Ectodermal cell (in vitro differentiated cells): ENCODE measurements at regions not wholly inside any gene's neighbourhood (a gene's known extent, or its start where the extent isn't known, plus 50 kb on each side); places are given as distances from the start of the nearest gene placed in this dataset.
"Not testable (repeated sequence)": the region's sequence is repeated elsewhere in the genome, so short reads cannot be mapped to it uniquely, and the experiment has no call there.

Experiments
- H3K27ac ChIP-seq: 2 replicates; pipeline ENCODE4 v1.7.0; 2013; ENCODE audit warnings: mild to moderate bottlenecking, low read depth, low read length; ENCODE audit not compliant: insufficient read depth, poor library complexity, severe bottlenecking
- H3K27me3 ChIP-seq: 2 replicates; pipeline ENCODE4 v1.7.0; 2013; ENCODE audit warnings: mild to moderate bottlenecking, low read length; ENCODE audit not compliant: insufficient read depth, control insufficient read depth, poor library complexity, severe bottlenecking
- H3K36me3 ChIP-seq: one replicate; pipeline ENCODE4 v1.7.0; 2013; ENCODE audit warnings: low read length; ENCODE audit not compliant: control insufficient read depth, insufficient read depth
- H3K4me1 ChIP-seq: one replicate; pipeline ENCODE4 v1.7.0; 2013; ENCODE audit warnings: low read length; ENCODE audit not compliant: control insufficient read depth, insufficient read depth
- H3K4me3 ChIP-seq: 2 replicates; pipeline ENCODE4 v1.7.0; 2013; ENCODE audit warnings: low read depth, low read length, control low read depth; ENCODE audit not compliant: insufficient read depth
- H3K9me3 ChIP-seq: 2 replicates; pipeline ENCODE4 v1.7.0; 2013; ENCODE audit warnings: mild to moderate bottlenecking, low read length, moderate library complexity; ENCODE audit not compliant: control insufficient read depth
- WGBS, 2 experiments: methylation state at CpG; one replicate each; pipeline ENCODE4 v1.1.7; 2013; ENCODE audit warnings: missing lambda C conversion rate in 2 of 2; 5-methylcytosine and 5-hydroxymethylcytosine counted together

- Histone ChIP-seq H3K27ac (no peak overlapping the region), H3K4me1 (no peaks in the 10 kb centered on the region), H3K36me3 (no peaks in the 10 kb centered on the region), H3K4me3 (no peak overlapping the region), H3K9me3 (no peaks in the 10 kb centered on the region), H3K27me3 (no peaks in the 10 kb centered on the region)
These were observed 194.6 kb downstream of the CETN3 start for GRCh38 chr5:90214991-90215390.

GRCh38 chr5:90208323-90208722 is 201.2 kb downstream of the CETN3 start:
- H3K4me3 ChIP-seq, H3K4me1 ChIP-seq, H3K27me3 ChIP-seq, H3K9me3 ChIP-seq, H3K27ac ChIP-seq, H3K36me3 ChIP-seq: not testable (repeated sequence)
- 72 to 73% methylated on average over 23 to 25 of the region's 25 CpGs for WGBS, 2 experiments

- WGBS, 2 experiments, result 85 to 88% methylated on average over 2 to 3 of the region's 3 CpGs
- no peak overlapping the region for H3K27ac ChIP-seq
- no peaks in the 10 kb centered on the region for H3K9me3 ChIP-seq
- no peak overlapping the region for H3K4me3 ChIP-seq
- H3K36me3 ChIP-seq, result no peaks in the 10 kb centered on the region
- H3K4me1 ChIP-seq, result peaks cover 3% of the 10 kb centered on the region
- H3K27me3 ChIP-seq, result no peaks in the 10 kb centered on the region
These were observed 207.6 kb downstream of the CETN3 start for GRCh38 chr5:90201923-90202322.

- Histone ChIP-seq H3K4me3 (no peak overlapping the region), H3K27me3 (no peaks in the 10 kb centered on the region), H3K9me3 (no peaks in the 10 kb centered on the region), H3K27ac (no peak overlapping the region), H3K36me3 (no peaks in the 10 kb centered on the region), H3K4me1 (peaks cover 3% of the 10 kb centered on the region)
- WGBS, 2 experiments, result 93 to 100% methylated on average over 2 of the region's 2 CpGs
These were observed 216.3 kb downstream of the CETN3 start for GRCh38 chr5:90193185-90193822.

- Histone ChIP-seq H3K4me1 (no peaks in the 10 kb centered on the region), H3K27me3 (no peaks in the 10 kb centered on the region), H3K9me3 (no peaks in the 10 kb centered on the region), H3K36me3 (no peaks in the 10 kb centered on the region), H3K27ac (no peak overlapping the region), H3K4me3 (no peak overlapping the region)
- WGBS, 2 experiments, result 80 to 94% methylated on average over 1 to 2 of the region's 2 CpGs
These were observed 218.1 kb downstream of the CETN3 start for GRCh38 chr5:90191352-90192045.

GRCh38 chr5:90185897-90186468 is 223.6 kb downstream of the CETN3 start:
- WGBS, 2 experiments, result no CpG with 5 or more reads among the region's 2 CpGs
- Histone ChIP-seq H3K36me3 (no peaks in the 10 kb centered on the region), H3K4me3 (no peak overlapping the region)

GRCh38 chr5:90184764-90185163 is 224.8 kb downstream of the CETN3 start:
- WGBS, 2 experiments, result 91 to 92% methylated on average over 5 of the region's 5 CpGs
- no peaks in the 10 kb centered on the region for H3K36me3 ChIP-seq
- H3K9me3 ChIP-seq, result no peaks in the 10 kb centered on the region
- no peak overlapping the region for H3K27ac ChIP-seq
- H3K4me1 ChIP-seq, result no peaks in the 10 kb centered on the region
- no peak overlapping the region for H3K4me3 ChIP-seq
- H3K27me3 ChIP-seq, result no peaks in the 10 kb centered on the region

More at GRCh38 chr5:90185897-90186468, 223.6 kb downstream of the CETN3 start:
- no peaks in the 10 kb centered on the region for H3K27me3 ChIP-seq
- no peaks in the 10 kb centered on the region for H3K9me3 ChIP-seq
- no peaks in the 10 kb centered on the region for H3K4me1 ChIP-seq
- no peak overlapping the region for H3K27ac ChIP-seq

GRCh38 chr5:90182726-90183125 is 226.8 kb downstream of the CETN3 start:
- 94% methylated on average over 1 of the region's 1 CpG for WGBS, 2 experiments
- Histone ChIP-seq H3K4me1 (no peaks in the 10 kb centered on the region), H3K36me3 (no peaks in the 10 kb centered on the region)

GRCh38 chr5:90174236-90174635 is 235.3 kb downstream of the CETN3 start:
- 95 to 96% methylated on average over 4 of the region's 4 CpGs for WGBS, 2 experiments
- no peaks in the 10 kb centered on the region for H3K36me3 ChIP-seq
- no peak overlapping the region for H3K27ac ChIP-seq
- H3K9me3 ChIP-seq, result no peaks in the 10 kb centered on the region
- H3K4me1 ChIP-seq, result no peaks in the 10 kb centered on the region
- H3K4me3 ChIP-seq, result no peak overlapping the region
- H3K27me3 ChIP-seq, result no peaks in the 10 kb centered on the region

More at GRCh38 chr5:90182726-90183125, 226.8 kb downstream of the CETN3 start:
- Histone ChIP-seq H3K27me3 (no peaks in the 10 kb centered on the region), H3K9me3 (no peaks in the 10 kb centered on the region), H3K27ac (no peak overlapping the region), H3K4me3 (no peak overlapping the region)

- H3K27ac ChIP-seq, result no peak overlapping the region
- H3K4me3 ChIP-seq, result no peak overlapping the region
- no peaks in the 10 kb centered on the region for H3K36me3 ChIP-seq
- no peaks in the 10 kb centered on the region for H3K4me1 ChIP-seq
- no peaks in the 10 kb centered on the region for H3K27me3 ChIP-seq
- WGBS, 2 experiments, result 96 to 100% methylated on average over 1 of the region's 1 CpG
- H3K9me3 ChIP-seq, result no peaks in the 10 kb centered on the region
These were observed 236.1 kb downstream of the CETN3 start for GRCh38 chr5:90173299-90174030.
